ENCODE measurements at regions not wholly inside any gene's neighbourhood (a gene's known extent, or its start where the extent isn't known, plus 50 kb on each side); places are given as distances from the start of the nearest gene placed in this dataset.

- H3K9me3 ChIP-seq (ENCODE audit: control insufficient read depth, low read depth, low read length), result no peaks in the 10 kb centered on the region
- H3K27ac ChIP-seq (ENCODE audit: low read length), result no peak overlapping the region
- no peak overlapping the region for H3K9ac ChIP-seq (ENCODE audit: low read length)
- no peaks in the 10 kb centered on the region for H3K36me3 ChIP-seq (ENCODE audit: control insufficient read depth, low read depth, low read length)
- peaks cover 3% of the 10 kb centered on the region for H3K4me1 ChIP-seq (ENCODE audit: control insufficient read depth, low read depth, low read length)
- H3K27me3 ChIP-seq (ENCODE audit: control insufficient read depth, insufficient read depth, low read length), result no peaks in the 10 kb centered on the region
- H3K4me3 ChIP-seq (ENCODE audit: low read length), result no peak overlapping the region
These were observed 219.2 kb upstream of the CDH5 start for GRCh38 chr16:66147291-66147690.

- Histone ChIP-seq H3K9me3 (ENCODE audit: control insufficient read depth, low read depth, low read length) (no peaks in the 10 kb centered on the region), H3K4me3 (ENCODE audit: low read length) (no peak overlapping the region), H3K27me3 (ENCODE audit: control insufficient read depth, insufficient read depth, low read length) (no peaks in the 10 kb centered on the region), H3K36me3 (ENCODE audit: control insufficient read depth, low read depth, low read length) (no peaks in the 10 kb centered on the region), H3K27ac (ENCODE audit: low read length) (no peak overlapping the region), H3K9ac (ENCODE audit: low read length) (no peak overlapping the region), H3K4me1 (ENCODE audit: control insufficient read depth, low read depth, low read length) (peaks cover 3% of the 10 kb centered on the region)
These were observed 219.7 kb upstream of the CDH5 start for GRCh38 chr16:66146798-66147197.

DNA sequence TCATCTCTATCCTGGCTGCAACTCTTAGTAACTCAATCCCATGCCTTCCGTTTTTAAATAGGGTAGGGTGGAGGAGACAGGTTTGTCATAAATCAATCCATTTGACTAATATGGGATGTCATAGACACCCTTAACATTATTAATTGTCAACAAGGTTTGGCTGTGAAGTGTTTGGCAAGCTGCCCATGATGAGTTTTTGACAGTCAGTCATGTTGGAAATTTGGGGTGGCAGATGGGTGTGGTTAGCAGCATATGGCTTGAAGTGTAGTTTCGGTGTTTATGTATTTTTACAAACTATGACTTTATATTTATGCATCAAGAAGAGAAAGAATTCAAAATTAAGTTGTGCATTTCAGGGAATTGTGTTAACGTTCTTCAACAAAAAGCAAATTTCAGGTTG, 221.8 kb upstream of the CDH5 start:
- Histone ChIP-seq H3K4me1 (ENCODE audit: control insufficient read depth, low read depth, low read length) (no peaks in the 10 kb centered on the region), H3K27ac (ENCODE audit: low read length) (no peak overlapping the region), H3K36me3 (ENCODE audit: control insufficient read depth, low read depth, low read length) (no peaks in the 10 kb centered on the region), H3K27me3 (ENCODE audit: control insufficient read depth, insufficient read depth, low read length) (no peaks in the 10 kb centered on the region), H3K4me3 (ENCODE audit: low read length) (no peak overlapping the region), H3K9ac (ENCODE audit: low read length) (no peak overlapping the region), H3K9me3 (ENCODE audit: control insufficient read depth, low read depth, low read length) (no peaks in the 10 kb centered on the region)

DNA sequence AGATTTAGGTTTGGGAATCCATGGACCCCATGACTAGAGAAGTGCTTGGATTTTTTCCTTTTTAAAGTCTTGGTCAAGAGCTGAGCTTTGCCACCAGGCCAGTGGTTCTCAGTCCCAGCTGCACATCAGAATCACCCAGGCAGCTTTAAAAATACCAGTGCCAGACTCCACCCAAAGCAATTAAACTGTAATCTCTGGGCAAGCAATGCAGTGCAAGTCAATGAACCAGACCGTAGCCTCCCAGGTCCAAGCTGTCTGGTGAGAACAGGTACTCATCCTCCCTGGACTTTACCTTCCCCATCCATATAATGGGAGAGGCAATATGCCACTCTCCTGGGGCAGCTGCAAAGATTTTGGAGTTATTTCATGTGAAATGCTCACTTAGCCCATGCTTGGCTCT, 223.1 kb upstream of the CDH5 start:
- H3K27ac ChIP-seq (ENCODE audit: low read length), result no peak overlapping the region
- no peaks in the 10 kb centered on the region for H3K9me3 ChIP-seq (ENCODE audit: control insufficient read depth, low read depth, low read length)
- H3K9ac ChIP-seq (ENCODE audit: low read length), result no peak overlapping the region
- no peak overlapping the region for H3K4me3 ChIP-seq (ENCODE audit: low read length)
- H3K36me3 ChIP-seq (ENCODE audit: control insufficient read depth, low read depth, low read length), result no peaks in the 10 kb centered on the region
- peaks cover 3% of the 10 kb centered on the region for H3K4me1 ChIP-seq (ENCODE audit: control insufficient read depth, low read depth, low read length)
- no peaks in the 10 kb centered on the region for H3K27me3 ChIP-seq (ENCODE audit: control insufficient read depth, insufficient read depth, low read length)

- Histone ChIP-seq H3K36me3 (ENCODE audit: control insufficient read depth, low read depth, low read length) (no peaks in the 10 kb centered on the region), H3K27me3 (ENCODE audit: control insufficient read depth, insufficient read depth, low read length) (no peaks in the 10 kb centered on the region), H3K27ac (ENCODE audit: low read length) (no peak overlapping the region), H3K4me3 (ENCODE audit: low read length) (no peak overlapping the region), H3K9ac (ENCODE audit: low read length) (no peak overlapping the region), H3K4me1 (ENCODE audit: control insufficient read depth, low read depth, low read length) (peaks cover 6% of the 10 kb centered on the region), H3K9me3 (ENCODE audit: control insufficient read depth, low read depth, low read length) (no peaks in the 10 kb centered on the region)
These were observed 224.6 kb upstream of the CDH5 start for GRCh38 chr16:66141885-66142284.

GRCh38 chr16:66137853-66138252, 228.6 kb upstream of the CDH5 start:
- H3K36me3 ChIP-seq (ENCODE audit: control insufficient read depth, low read depth, low read length), result no peaks in the 10 kb centered on the region
- no peaks in the 10 kb centered on the region for H3K27me3 ChIP-seq (ENCODE audit: control insufficient read depth, insufficient read depth, low read length)
- H3K27ac ChIP-seq (ENCODE audit: low read length), result no peak overlapping the region
- no peak overlapping the region for H3K4me3 ChIP-seq (ENCODE audit: low read length)
- H3K9me3 ChIP-seq (ENCODE audit: control insufficient read depth, low read depth, low read length), result no peaks in the 10 kb centered on the region
- no peak overlapping the region for H3K9ac ChIP-seq (ENCODE audit: low read length)
- H3K4me1 ChIP-seq (ENCODE audit: control insufficient read depth, low read depth, low read length), result peaks cover 6% of the 10 kb centered on the region

DNA sequence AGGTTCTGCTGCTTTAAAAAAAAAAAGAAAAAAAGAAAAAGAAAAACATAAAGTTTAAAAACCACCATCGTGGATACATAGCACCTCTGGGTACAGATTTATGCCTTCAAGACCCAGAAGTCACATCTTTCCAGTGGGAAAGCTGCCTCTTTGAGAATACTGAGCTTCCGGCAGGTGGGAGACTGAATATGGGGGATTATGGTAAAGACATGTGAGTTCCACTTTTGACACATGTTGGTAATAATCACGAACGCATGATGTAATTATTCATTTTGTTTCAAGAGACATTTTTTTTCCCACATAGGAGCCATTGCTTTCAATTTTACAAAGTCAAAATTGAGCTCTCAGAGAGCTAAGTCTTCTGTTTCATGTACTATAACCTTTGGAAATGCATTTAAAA, 229.7 kb upstream of the CDH5 start:
- Histone ChIP-seq H3K36me3 (ENCODE audit: control insufficient read depth, low read depth, low read length) (no peaks in the 10 kb centered on the region), H3K9me3 (ENCODE audit: control insufficient read depth, low read depth, low read length) (no peaks in the 10 kb centered on the region), H3K27ac (ENCODE audit: low read length) (no peak overlapping the region), H3K4me3 (ENCODE audit: low read length) (no peak overlapping the region), H3K9ac (ENCODE audit: low read length) (no peak overlapping the region), H3K27me3 (ENCODE audit: control insufficient read depth, insufficient read depth, low read length) (no peaks in the 10 kb centered on the region), H3K4me1 (ENCODE audit: control insufficient read depth, low read depth, low read length) (peaks cover 6% of the 10 kb centered on the region)

DNA sequence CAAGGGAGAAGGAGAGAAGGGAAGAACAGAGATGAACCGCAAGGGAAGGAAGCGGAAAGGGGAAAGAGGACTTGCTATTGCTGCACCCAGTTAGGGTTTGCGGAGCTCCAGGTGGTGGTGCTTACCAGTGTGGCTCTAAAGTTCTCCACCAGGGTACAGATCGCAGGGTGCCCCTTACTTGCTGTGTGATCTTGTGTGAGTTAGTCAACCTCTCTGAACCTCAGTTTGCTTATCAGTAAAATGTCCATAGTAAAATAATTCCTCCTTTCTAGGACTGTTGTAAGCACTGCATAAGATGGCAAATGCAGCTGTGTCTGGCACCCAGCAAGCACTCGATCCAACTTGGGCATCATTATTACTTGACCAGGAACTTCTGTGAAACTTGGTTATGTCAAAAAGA, 230.7 kb upstream of the CDH5 start:
- Histone ChIP-seq H3K36me3 (ENCODE audit: control insufficient read depth, low read depth, low read length) (no peaks in the 10 kb centered on the region), H3K27me3 (ENCODE audit: control insufficient read depth, insufficient read depth, low read length) (no peaks in the 10 kb centered on the region), H3K9me3 (ENCODE audit: control insufficient read depth, low read depth, low read length) (no peaks in the 10 kb centered on the region), H3K9ac (ENCODE audit: low read length) (no peak overlapping the region), H3K27ac (ENCODE audit: low read length) (no peak overlapping the region), H3K4me3 (ENCODE audit: low read length) (no peak overlapping the region), H3K4me1 (ENCODE audit: control insufficient read depth, low read depth, low read length) (peaks cover 6% of the 10 kb centered on the region)

- Histone ChIP-seq H3K4me1 (ENCODE audit: control insufficient read depth, low read depth, low read length) (peaks cover 6% of the 10 kb centered on the region), H3K27me3 (ENCODE audit: control insufficient read depth, insufficient read depth, low read length) (no peaks in the 10 kb centered on the region), H3K9ac (ENCODE audit: low read length) (no peak overlapping the region), H3K36me3 (ENCODE audit: control insufficient read depth, low read depth, low read length) (no peaks in the 10 kb centered on the region), H3K4me3 (ENCODE audit: low read length) (no peak overlapping the region), H3K27ac (ENCODE audit: low read length) (no peak overlapping the region), H3K9me3 (ENCODE audit: control insufficient read depth, low read depth, low read length) (no peaks in the 10 kb centered on the region)
These were observed 231.1 kb upstream of the CDH5 start for GRCh38 chr16:66135421-66135831.

- H3K4me1 ChIP-seq (ENCODE audit: control insufficient read depth, low read depth, low read length), result peaks cover 10% of the 10 kb centered on the region
- no peaks in the 10 kb centered on the region for H3K36me3 ChIP-seq (ENCODE audit: control insufficient read depth, low read depth, low read length)
- no peak overlapping the region for H3K27ac ChIP-seq (ENCODE audit: low read length)
- no peak overlapping the region for H3K9ac ChIP-seq (ENCODE audit: low read length)
- H3K27me3 ChIP-seq (ENCODE audit: control insufficient read depth, insufficient read depth, low read length), result no peaks in the 10 kb centered on the region
- H3K9me3 ChIP-seq (ENCODE audit: control insufficient read depth, low read depth, low read length), result no peaks in the 10 kb centered on the region
- H3K4me3 ChIP-seq (ENCODE audit: low read length), result no peak overlapping the region
These were observed 231.6 kb upstream of the CDH5 start for GRCh38 chr16:66134875-66135274.

DNA sequence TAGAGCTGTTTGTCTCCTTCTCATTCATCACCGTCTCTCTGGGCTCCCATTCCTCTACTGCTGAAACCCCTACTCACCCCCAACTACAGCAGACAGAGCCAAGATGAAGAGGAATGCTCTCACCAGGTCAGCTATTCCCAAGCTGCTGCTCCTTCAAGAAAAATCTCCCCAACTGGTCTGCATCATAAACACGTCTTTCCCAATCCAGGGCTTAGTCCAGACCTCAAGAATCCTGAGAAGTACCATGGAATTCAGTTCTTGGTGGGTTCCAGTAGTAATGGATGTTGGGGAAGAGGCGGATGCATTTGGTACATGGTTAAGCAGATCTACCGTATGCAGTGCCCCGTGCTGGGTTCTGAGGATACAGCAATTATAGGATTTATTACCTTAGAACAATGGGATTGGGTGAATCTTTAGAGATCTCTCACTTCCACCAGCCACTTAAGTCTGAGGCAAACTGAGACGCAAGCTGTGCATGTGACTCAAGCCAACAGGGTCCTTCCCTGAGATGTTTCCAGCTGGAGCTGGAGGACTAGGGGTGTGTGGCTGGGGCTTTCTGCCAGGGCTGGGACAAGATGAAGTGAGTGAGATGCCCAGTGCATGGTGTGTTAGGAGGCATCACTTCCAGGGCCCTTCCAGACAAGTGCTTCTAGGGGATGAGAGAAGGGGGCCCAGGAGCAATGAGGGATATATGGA, 232.7 kb upstream of the CDH5 start:
- Histone ChIP-seq H3K36me3 (ENCODE audit: control insufficient read depth, low read depth, low read length) (no peaks in the 10 kb centered on the region), H3K9ac (ENCODE audit: low read length) (no peak overlapping the region), H3K9me3 (ENCODE audit: control insufficient read depth, low read depth, low read length) (no peaks in the 10 kb centered on the region), H3K27ac (ENCODE audit: low read length) (no peak overlapping the region), H3K4me3 (ENCODE audit: low read length) (no peak overlapping the region), H3K27me3 (ENCODE audit: control insufficient read depth, insufficient read depth, low read length) (peaks cover 2% of the 10 kb centered on the region), H3K4me1 (ENCODE audit: control insufficient read depth, low read depth, low read length) (peaks cover 10% of the 10 kb centered on the region)

- Histone ChIP-seq H3K4me1 (ENCODE audit: control insufficient read depth, low read depth, low read length) (peaks cover 20% of the 10 kb centered on the region), H3K9me3 (ENCODE audit: control insufficient read depth, low read depth, low read length) (no peaks in the 10 kb centered on the region), H3K27ac (ENCODE audit: low read length) (no peak overlapping the region)
These were observed 234.6 kb upstream of the CDH5 start for GRCh38 chr16:66131895-66132294.

More at GRCh38 chr16:66131895-66132294, 234.6 kb upstream of the CDH5 start:
- H3K36me3 ChIP-seq (ENCODE audit: control insufficient read depth, low read depth, low read length), result no peaks in the 10 kb centered on the region
- peaks cover 20% of the 10 kb centered on the region for H3K27me3 ChIP-seq (ENCODE audit: control insufficient read depth, insufficient read depth, low read length)
- no peak overlapping the region for H3K9ac ChIP-seq (ENCODE audit: low read length)
- no peak overlapping the region for H3K4me3 ChIP-seq (ENCODE audit: low read length)
